ENCODE measurements at regions not wholly inside any gene's neighbourhood (a gene's known extent, or its start where the extent isn't known, plus 50 kb on each side); places are given as distances from the start of the nearest gene placed in this dataset.

DNA sequence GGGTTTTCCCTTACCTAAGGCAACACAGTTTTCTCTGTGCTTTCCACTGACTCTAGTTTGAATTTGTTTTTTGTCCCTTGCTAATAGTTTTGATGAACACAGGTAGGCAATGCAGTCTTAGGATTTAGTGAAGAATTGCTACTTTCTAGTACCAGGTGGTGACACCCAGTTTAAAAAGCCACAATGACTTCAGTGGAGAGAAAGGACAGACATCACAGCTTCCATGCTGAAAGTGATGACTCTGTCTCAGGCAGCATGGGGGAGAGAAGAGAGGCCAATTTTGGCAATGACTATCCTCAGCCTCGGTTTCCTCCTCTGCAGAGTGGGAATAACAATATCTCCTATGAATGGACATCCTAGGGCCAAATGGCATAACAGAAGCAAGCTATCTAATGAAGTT is 118.8 kb downstream of the AXIN2 start:
- TF ChIP-seq, protein P1, sequence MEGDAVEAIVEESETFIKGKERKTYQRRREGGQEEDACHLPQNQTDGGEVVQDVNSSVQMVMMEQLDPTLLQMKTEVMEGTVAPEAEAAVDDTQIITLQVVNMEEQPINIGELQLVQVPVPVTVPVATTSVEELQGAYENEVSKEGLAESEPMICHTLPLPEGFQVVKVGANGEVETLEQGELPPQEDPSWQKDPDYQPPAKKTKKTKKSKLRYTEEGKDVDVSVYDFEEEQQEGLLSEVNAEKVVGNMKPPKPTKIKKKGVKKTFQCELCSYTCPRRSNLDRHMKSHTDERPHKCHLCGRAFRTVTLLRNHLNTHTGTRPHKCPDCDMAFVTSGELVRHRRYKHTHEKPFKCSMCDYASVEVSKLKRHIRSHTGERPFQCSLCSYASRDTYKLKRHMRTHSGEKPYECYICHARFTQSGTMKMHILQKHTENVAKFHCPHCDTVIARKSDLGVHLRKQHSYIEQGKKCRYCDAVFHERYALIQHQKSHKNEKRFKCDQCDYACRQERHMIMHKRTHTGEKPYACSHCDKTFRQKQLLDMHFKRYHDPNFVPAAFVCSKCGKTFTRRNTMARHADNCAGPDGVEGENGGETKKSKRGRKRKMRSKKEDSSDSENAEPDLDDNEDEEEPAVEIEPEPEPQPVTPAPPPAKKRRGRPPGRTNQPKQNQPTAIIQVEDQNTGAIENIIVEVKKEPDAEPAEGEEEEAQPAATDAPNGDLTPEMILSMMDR (optimal IDR thresholded peaks at IDR 0.05 in 1 of 3, IDR thresholded peaks at IDR 0.05 in 1 of 3, conservative IDR thresholded peaks at IDR 0.05 in 1 of 3; ENCODE audit: extremely low read depth in 1 of 3, insufficient read depth in 2 of 3, low read length in 3 of 3), result no peak
- no peak for TF ChIP-seq EZH2 (IDR thresholded peaks at IDR 0.05; ENCODE audit: low read length)
